K562 (cell line): ENCODE measurements at regions not wholly inside any gene's neighbourhood (a gene's known extent, or its start where the extent isn't known, plus 50 kb on each side); places are given as distances from the start of the nearest gene placed in this dataset.

Source experiments
- BHLHE40 ChIP-seq: IDR thresholded peaks from 2 replicates; pipeline ENCODE4 v1.6.1; 2011; ENCODE audit warnings: low read length, improper control_type of control experiment
- CTBP1 ChIP-seq: fragments of 450-650 bp; IDR thresholded peaks from 2 replicates; pipeline ENCODE4 v1.6.1; 2016; ENCODE audit warnings: borderline replicate concordance
- DACH1 ChIP-seq: fragments of 450-650 bp; IDR thresholded peaks from 2 replicates; pipeline ENCODE4 v1.6.1; 2018; ENCODE audit not compliant: partially characterized antibody
- EHMT2 ChIP-seq: fragments of 450-650 bp; IDR thresholded peaks from 2 replicates; pipeline ENCODE4 v1.6.1; 2018; ENCODE audit warnings: antibody characterized with exemption
- GABPB2 ChIP-seq: fragments of 250-450 bp; sonication (Bioruptor Pico); conservative IDR thresholded peaks from 2 replicates; pipeline ENCODE4 v1.5.1; 2021; ENCODE audit warnings: mild to moderate bottlenecking
- HDAC8 ChIP-seq: fragments of 450-650 bp; IDR thresholded peaks from 2 replicates; pipeline ENCODE4 v1.6.1; 2016; ENCODE audit warnings: mild to moderate bottlenecking, missing genetic modification characterization, moderate library complexity, missing compliant biosample characterization
- HMGXB4 ChIP-seq: sonication (generic); formaldehyde crosslinking; IDR thresholded peaks from 2 replicates; pipeline ENCODE4 v1.8.1; 2023; ENCODE audit warnings: mild to moderate bottlenecking, missing genetic modification reagents
- JUND ChIP-seq, 2 experiments: IDR thresholded peaks; 2 replicates in 1 of 2; 3 replicates in 1 of 2; pipeline ENCODE4 v1.6.1; 2011; ENCODE audit warnings: borderline replicate concordance in 2 of 2, low read depth in 2 of 2, low read length in 2 of 2, improper control_type of control experiment in 1 of 2, missing biosample characterization in 1 of 2, missing genetic modification characterization in 1 of 2, missing genetic modification reagents in 1 of 2
- MEIS2 ChIP-seq: fragments of 450-650 bp; IDR thresholded peaks from 2 replicates; pipeline ENCODE4 v1.6.1; 2014; ENCODE audit warnings: mild to moderate bottlenecking; ENCODE audit not compliant: partially characterized antibody
- PBX2 ChIP-seq, 2 experiments: IDR thresholded peaks in 1 of 2; conservative IDR thresholded peaks in 1 of 2; 2 replicates each; pipeline ENCODE4 v1.6.1; 2016; ENCODE audit warnings: low read depth in 2 of 2, mild to moderate bottlenecking in 1 of 2, missing compliant biosample characterization in 1 of 2, missing genetic modification characterization in 1 of 2, moderate library complexity in 1 of 2
- PTRF ChIP-seq: fragments of 450-650 bp; IDR thresholded peaks from 2 replicates; pipeline ENCODE4 v1.6.1; 2016; ENCODE audit warnings: mild to moderate bottlenecking, missing genetic modification characterization, missing compliant biosample characterization
- RBBP5 ChIP-seq: fragments of 200-600 bp; sonication (generic); IDR thresholded peaks from 2 replicates; pipeline ENCODE4 v1.6.1; 2012; ENCODE audit warnings: borderline replicate concordance, mild to moderate bottlenecking, low read length, control low read depth, inconsistent platforms; ENCODE audit not compliant: insufficient read depth, poor library complexity, severe bottlenecking
- RCOR1 ChIP-seq, 2 experiments: IDR thresholded peaks; 2 replicates each; pipeline ENCODE4 v1.6.1; 2012; ENCODE audit warnings: low read depth in 2 of 2, low read length in 2 of 2, borderline replicate concordance in 1 of 2, improper control_type of control experiment in 1 of 2
- RFX1 ChIP-seq: fragments of 450-650 bp; IDR thresholded peaks from 2 replicates; pipeline ENCODE4 v1.6.1; 2016; ENCODE audit warnings: mild to moderate bottlenecking, moderate library complexity
- SIN3A ChIP-seq, 2 experiments: fragments of 150-350 bp in 1 of 2; IDR thresholded peaks; 2 replicates each; pipeline ENCODE4 v1.6.1; 2011 to 2016; ENCODE audit warnings: borderline replicate concordance in 2 of 2, low read depth in 2 of 2, low read length in 2 of 2, mild to moderate bottlenecking in 2 of 2, moderate library complexity in 2 of 2; ENCODE audit not compliant: control insufficient read depth in 1 of 2
- SRSF9 ChIP-seq: fragments of 200-400 bp; formaldehyde crosslinking; IDR thresholded peaks from 2 replicates; pipeline ENCODE4 v1.6.1; 2017; ENCODE audit warnings: low read depth, low read length, borderline replicate concordance
- VEZF1 ChIP-seq: fragments of 200-800 bp; sonication (Bioruptor generic); IDR thresholded peaks from 2 replicates; pipeline ENCODE4 v1.6.1; 2017; ENCODE audit warnings: missing genetic modification characterization, missing compliant biosample characterization
- ZBTB1 ChIP-seq: sonication (generic); formaldehyde crosslinking; IDR thresholded peaks from 2 replicates; pipeline ENCODE4 v1.8.1; 2023; ENCODE audit warnings: missing genetic modification reagents, low read depth, mild to moderate bottlenecking, borderline replicate concordance
- ZNF239 ChIP-seq: fragments of 250-450 bp; sonication (Bioruptor Pico); IDR thresholded peaks from 2 replicates; pipeline ENCODE4 v1.4.0; 2020; ENCODE audit warnings: mild to moderate bottlenecking
- ZNF584 ChIP-seq: fragments of 200-800 bp; sonication (Bioruptor generic); IDR thresholded peaks from 2 replicates; pipeline ENCODE4 v1.6.1; 2016; ENCODE audit warnings: low read depth, mild to moderate bottlenecking, missing genetic modification characterization, missing compliant biosample characterization
- ZZZ3 ChIP-seq: fragments of 450-650 bp; IDR thresholded peaks from 2 replicates; pipeline ENCODE4 v1.6.1; 2016; ENCODE audit warnings: antibody characterized with exemption, mild to moderate bottlenecking, moderate library complexity

- TF ChIP-seq PBX2 (CRISPR knock-in tag; IDR thresholded peaks at IDR 0.05; ENCODE audit: low read depth) (no peak), PBX2 (tag; conservative IDR thresholded peaks at IDR 0.05; ENCODE audit: low read depth) (peak; percentile 25; the same call in 1 of the 2 replicates), RBBP5 (no peak), GABPB2 (CRISPR knock-in tag) (no peak), HDAC8 (no peak), ZNF239 (CRISPR knock-in tag) (no peak), CTBP1 (0 out of 2 replicates have a peak, but pooled peaks have one; percentile 25), RCOR1 (IDR thresholded peaks at IDR 0.05; ENCODE audit: borderline replicate concordance in 1 of 2, low read depth in 2 of 2, low read length in 2 of 2) (peak in 1 of 2 experiments; percentile 44; a peak in 1 of 4 replicates), HMGXB4 (no peak), VEZF1 (CRISPR knock-in tag) (peak; percentile 14; the same call in 1 of the 2 replicates), SRSF9 (no peak), BHLHE40 (peak; percentile 21; the same call in 1 of the 2 replicates), ZZZ3 (no peak), RFX1 (0 out of 2 replicates have a peak, but pooled peaks have one; percentile 4), SIN3A (IDR thresholded peaks at IDR 0.05; ENCODE audit: borderline replicate concordance in 2 of 2, control insufficient read depth in 1 of 2, low read depth in 2 of 2, low read length in 2 of 2) (no peak), PTRF (tag) (no peak), JUND (IDR thresholded peaks at IDR 0.05; ENCODE audit: borderline replicate concordance, low read depth, low read length) (no peak), JUND (tag; IDR thresholded peaks at IDR 0.05; ENCODE audit: borderline replicate concordance, low read depth, low read length) (peak; percentile 21; the same call in 1 of the 3 replicates), ZNF584 (no peak), EHMT2 (no peak), ZBTB1 (no peak), DACH1 (no peak), MEIS2 (peak; percentile 57)
Measured at GRCh38 chr20:53800883-53801604, 207.4 kb upstream of the ZNF217 start (continued).
